ENCODE measurements at regions not wholly inside any gene's neighbourhood (a gene's known extent, or its start where the extent isn't known, plus 50 kb on each side); places are given as distances from the start of the nearest gene placed in this dataset.

DNA sequence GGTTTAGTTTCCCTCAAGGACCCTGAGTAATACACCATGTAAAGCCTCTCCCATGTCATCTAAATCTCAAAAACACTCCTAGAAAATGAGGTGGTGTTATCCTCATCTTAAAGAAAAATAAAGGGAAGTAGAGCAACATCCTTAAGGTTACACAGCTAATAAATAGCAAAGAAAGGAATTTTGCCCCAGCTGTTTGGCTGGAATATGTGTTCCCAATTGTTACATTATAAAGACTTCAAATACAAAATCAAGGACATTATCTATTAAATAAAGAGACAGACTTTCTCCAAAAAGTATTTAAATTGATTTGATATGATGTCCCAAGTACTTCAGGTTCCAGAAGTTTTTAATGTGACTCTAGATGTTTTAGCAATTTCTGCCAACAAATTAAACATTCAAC lies 57.9 kb upstream of the IL15 start:
- H3K27me3 ChIP-seq: no peaks in the 10 kb centered on the region
- DNase-seq: no peak
- intact Hi-C loops (cut with DNase I; ENCODE audit: low total_unique reads) (no loop called here), in situ Hi-C loops (cut with MboI; ENCODE audit: low pct_ligation_motif_present in 1 of 4, low pct_unique_long_range_greater_than_20kb in 1 of 4, low sequenced_read_pairs in 3 of 4) (no loop called here)
- H3K36me3 ChIP-seq: no peaks in the 10 kb centered on the region
- TF ChIP-seq POLR2AphosphoS5 (IDR thresholded peaks at IDR 0.05) (no peak), POLR2A (IDR thresholded peaks at IDR 0.05) (no peak), EP300 (IDR thresholded peaks at IDR 0.05; ENCODE audit: low read depth) (no peak)
- TF ChIP-seq, protein P1, sequence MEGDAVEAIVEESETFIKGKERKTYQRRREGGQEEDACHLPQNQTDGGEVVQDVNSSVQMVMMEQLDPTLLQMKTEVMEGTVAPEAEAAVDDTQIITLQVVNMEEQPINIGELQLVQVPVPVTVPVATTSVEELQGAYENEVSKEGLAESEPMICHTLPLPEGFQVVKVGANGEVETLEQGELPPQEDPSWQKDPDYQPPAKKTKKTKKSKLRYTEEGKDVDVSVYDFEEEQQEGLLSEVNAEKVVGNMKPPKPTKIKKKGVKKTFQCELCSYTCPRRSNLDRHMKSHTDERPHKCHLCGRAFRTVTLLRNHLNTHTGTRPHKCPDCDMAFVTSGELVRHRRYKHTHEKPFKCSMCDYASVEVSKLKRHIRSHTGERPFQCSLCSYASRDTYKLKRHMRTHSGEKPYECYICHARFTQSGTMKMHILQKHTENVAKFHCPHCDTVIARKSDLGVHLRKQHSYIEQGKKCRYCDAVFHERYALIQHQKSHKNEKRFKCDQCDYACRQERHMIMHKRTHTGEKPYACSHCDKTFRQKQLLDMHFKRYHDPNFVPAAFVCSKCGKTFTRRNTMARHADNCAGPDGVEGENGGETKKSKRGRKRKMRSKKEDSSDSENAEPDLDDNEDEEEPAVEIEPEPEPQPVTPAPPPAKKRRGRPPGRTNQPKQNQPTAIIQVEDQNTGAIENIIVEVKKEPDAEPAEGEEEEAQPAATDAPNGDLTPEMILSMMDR (IDR thresholded peaks at IDR 0.05): no peak
- H3K9me3 ChIP-seq: no peaks in the 10 kb centered on the region
- no peak overlapping the region for H3K4me3 ChIP-seq
- no peak overlapping the region for H3K27ac ChIP-seq
- no peaks in the 10 kb centered on the region for H3K4me1 ChIP-seq

DNA sequence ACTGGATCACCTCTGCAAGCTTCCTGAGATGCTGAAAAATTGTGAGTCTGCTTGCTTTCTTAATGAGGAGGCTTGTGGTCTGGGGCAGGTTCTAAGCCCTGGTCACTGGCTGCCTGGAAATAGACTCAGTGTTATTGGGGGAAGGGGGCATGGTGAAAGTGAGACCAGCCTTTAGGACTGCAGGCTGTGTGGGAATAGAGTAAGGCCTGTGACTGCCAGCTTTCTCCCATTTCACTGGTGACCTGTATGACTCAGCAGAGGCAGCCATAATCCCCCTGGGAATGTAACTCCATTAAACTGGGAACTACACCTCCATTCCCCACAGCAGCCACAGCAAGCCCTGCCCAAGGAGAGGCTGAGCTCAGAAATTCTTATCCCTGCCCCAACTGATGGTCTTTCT lies 55.9 kb upstream of the IL15 start:
- in situ Hi-C loops (cut with MboI; ENCODE audit: low pct_ligation_motif_present in 1 of 4, low pct_unique_long_range_greater_than_20kb in 1 of 4, low sequenced_read_pairs in 3 of 4) (no loop called here), intact Hi-C loops (cut with DNase I; ENCODE audit: low total_unique reads) (no loop called here)
- TF ChIP-seq POLR2AphosphoS5 (IDR thresholded peaks at IDR 0.05) (no peak), POLR2A (IDR thresholded peaks at IDR 0.05) (no peak), EP300 (IDR thresholded peaks at IDR 0.05; ENCODE audit: low read depth) (no peak)
- TF ChIP-seq, protein P1 (IDR thresholded peaks at IDR 0.05): no peak
- H3K4me3 ChIP-seq: no peak overlapping the region
- no peak overlapping the region for H3K27ac ChIP-seq
- no peaks in the 10 kb centered on the region for H3K36me3 ChIP-seq
- no peak for DNase-seq
- H3K4me1 ChIP-seq: no peaks in the 10 kb centered on the region
- no peaks in the 10 kb centered on the region for H3K27me3 ChIP-seq
- H3K9me3 ChIP-seq: peaks cover 0 to 5% of the 10 kb centered on the region in 2 donors
